AG09319 (cell line): ENCODE measurements at regions not wholly inside any gene's neighbourhood (a gene's known extent, or its start where the extent isn't known, plus 50 kb on each side); places are given as distances from the start of the nearest gene placed in this dataset.
"Not testable (repeated sequence)": the region's sequence is repeated elsewhere in the genome, so short reads cannot be mapped to it uniquely, and the experiment has no call there.

Source experiments
- DNase-seq: peaks from one replicate; pipeline ENCODE4 v3.0.0-alpha.2; 2010; ENCODE audit warnings: low read depth; ENCODE audit errors: extremely low read depth
- TF ChIP-seq, protein P1 (sequence below): IDR thresholded peaks from 2 replicates; pipeline ENCODE4 v1.5.1; 2011; ENCODE audit warnings: low read depth, mild to moderate bottlenecking, inconsistent platforms, low read length, moderate library complexity

DNA sequence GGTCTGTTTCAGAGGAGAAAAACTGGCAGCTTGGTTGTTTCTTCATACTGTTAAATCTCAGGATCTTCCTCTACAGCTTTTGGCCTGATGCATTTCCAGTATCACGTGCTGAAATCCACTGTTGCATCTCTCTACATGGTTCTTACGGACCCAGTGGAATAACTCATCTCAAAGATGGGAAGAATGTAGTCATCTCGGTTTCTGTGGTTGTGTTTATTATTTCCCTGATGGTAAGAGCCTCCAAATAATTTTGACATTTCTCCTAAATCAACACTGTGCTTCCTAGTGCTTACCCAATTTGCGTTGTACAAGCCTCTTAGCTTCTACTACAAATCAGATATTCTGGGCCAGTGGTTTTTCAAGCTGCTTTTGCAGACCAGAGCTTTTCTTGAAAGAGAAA lies 812.8 kb downstream of the C12orf50 start:
- no peak for DNase-seq
- TF ChIP-seq, protein P1, sequence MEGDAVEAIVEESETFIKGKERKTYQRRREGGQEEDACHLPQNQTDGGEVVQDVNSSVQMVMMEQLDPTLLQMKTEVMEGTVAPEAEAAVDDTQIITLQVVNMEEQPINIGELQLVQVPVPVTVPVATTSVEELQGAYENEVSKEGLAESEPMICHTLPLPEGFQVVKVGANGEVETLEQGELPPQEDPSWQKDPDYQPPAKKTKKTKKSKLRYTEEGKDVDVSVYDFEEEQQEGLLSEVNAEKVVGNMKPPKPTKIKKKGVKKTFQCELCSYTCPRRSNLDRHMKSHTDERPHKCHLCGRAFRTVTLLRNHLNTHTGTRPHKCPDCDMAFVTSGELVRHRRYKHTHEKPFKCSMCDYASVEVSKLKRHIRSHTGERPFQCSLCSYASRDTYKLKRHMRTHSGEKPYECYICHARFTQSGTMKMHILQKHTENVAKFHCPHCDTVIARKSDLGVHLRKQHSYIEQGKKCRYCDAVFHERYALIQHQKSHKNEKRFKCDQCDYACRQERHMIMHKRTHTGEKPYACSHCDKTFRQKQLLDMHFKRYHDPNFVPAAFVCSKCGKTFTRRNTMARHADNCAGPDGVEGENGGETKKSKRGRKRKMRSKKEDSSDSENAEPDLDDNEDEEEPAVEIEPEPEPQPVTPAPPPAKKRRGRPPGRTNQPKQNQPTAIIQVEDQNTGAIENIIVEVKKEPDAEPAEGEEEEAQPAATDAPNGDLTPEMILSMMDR: no peak

DNA sequence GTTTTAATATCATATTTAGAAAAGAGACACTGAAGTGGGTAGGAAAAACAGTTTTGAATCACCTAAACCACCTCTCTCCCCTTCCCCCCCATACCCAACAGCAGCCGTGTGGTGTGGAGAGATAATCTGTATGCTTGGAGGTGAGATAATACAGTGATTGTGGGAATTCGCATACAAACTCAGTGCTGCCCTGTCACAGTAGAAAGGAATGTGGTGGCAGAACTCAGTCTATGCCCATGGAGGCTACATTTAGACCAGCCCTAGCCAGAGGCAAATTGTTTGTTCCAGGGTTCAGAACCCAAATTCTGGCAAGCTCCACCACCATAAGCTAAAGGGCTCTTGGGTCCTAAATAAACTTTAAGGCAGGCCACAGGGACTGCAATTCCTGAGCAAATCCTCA lies 827.0 kb downstream of the C12orf50 start:
- TF ChIP-seq, protein P1: no peak
- DNase-seq: no peak

DNA sequence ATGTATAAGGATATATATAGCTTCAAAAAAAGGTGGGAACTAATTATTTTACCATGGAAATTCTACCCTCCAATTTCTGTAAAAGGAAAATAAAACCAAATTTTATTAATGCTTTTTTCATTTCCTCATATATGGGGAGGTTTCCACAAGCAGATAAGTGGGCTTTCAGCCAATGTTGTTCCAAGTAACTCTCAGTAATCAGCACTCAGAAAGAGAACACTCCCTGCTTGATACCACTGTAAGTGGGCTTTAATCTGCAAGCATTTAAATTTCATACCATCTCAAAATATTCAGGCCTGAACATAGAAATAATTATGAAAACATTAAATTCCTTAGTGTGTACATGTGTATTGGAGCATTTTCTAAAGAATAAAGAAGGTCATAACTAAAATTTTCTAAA lies 827.6 kb downstream of the C12orf50 start:
- TF ChIP-seq, protein P1: no peak
- no peak for DNase-seq

DNA sequence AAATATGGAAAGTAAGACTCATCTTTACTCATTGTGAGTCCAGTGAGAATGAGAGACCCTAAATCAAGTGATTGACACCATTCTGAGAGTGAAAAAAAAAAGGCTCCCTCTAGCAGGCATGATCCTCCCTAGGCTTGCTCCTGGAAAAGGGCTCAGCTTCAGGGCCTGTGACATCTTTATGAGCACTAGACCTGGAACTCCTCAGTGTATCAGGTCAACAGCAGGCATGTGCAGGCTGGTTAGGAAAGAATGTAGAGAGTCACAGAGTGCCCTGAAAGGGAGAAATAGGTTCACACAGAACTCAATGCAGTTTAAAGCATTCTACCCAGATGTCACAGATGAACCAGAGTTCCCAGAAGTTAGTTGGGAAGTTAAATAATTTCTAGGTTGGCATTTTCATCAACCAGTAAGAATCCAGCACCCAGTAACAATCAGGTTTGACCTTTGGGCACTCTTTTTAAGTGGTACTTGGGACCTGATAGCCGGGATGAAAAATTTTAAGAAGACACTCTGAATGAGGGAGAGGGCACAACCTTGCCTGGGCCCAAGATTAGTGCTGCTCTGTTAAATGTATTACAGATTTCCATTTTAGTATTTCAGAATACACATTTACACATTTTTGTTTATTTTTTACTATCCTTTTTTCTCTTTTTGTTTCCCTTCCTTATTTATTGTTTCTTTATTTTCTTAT lies 828.8 kb downstream of the C12orf50 start:
- no peak for DNase-seq
- TF ChIP-seq, protein P1: no peak

DNA sequence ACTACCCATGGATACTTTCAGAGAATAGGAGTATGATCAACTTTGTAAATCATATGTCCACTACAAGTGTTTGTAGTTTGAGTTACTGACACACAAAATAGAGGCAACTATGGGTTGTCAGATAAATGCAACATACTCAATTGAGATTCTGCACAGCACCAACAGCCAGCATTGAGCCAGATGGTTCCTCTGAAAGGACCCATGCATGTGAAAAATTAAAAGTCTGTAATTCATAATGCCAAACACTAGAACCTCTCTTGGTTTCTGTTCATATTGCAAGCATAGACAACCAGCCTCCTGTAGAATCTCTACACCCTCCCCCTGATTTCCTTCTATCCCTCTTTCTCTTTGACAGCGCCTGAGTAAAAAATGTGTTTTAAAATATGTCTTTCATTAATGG lies 831.0 kb downstream of the C12orf50 start:
- DNase-seq: no peak
- TF ChIP-seq, protein P1: no peak

DNA sequence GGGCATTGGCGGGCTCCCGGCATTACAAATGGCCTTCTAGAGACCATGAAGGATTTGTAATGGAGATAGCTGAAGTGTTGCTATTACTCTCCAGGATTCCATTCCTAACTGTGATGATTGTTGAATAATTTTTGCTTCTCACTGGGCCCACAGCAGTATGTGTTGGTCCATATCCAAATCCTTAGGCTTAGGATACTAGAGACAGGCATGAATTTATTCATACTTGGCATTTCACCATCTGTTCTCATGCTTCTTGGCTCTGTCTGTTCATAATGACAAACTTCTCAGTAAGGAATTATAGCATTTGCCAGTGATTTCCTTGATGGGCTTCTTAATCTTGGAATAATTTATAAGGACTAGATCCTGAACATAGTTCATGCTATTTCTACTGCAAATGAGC lies 832.9 kb downstream of the C12orf50 start:
- TF ChIP-seq, protein P1: no peak
- no peak for DNase-seq

DNA sequence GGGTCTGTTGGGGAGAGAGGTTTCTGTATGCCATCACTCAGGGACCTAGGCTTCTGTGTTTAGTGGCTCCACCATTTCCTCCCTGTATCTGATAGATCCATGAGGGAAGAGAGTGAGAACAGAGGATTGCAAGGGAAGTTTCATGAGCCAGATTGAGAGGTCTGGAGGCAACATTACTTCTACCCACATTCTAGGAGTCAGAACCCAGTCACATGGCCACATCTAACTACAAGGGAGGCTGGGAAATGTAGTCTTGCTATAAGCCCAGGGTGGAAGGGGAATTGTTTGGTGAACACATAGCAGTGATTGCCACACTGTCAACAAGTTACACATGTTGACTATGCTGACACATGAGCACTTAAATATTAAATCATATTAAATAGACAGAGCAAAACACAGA lies 834.8 kb downstream of the C12orf50 start:
- DNase-seq: not testable (repeated sequence)

DNA sequence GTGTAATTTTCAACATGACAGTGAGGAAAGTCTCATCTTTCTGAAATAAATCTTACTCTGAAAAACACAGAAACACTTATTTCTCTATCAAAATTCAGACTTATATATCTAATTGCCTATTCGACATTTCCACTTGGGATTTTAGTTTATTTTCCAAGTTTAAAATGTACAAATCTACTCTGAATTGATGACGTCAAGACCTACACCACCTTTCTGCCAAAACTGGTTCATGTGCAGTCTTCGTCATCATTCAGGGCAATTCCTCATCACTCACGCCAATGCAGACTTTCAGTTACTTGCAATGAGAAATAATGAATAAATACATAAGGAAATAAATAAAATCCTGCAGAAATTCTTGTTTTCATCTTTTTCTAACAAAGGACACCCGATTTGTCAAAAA lies 843.8 kb downstream of the C12orf50 start:
- TF ChIP-seq, protein P1: no peak
- DNase-seq: no peak
